HG02588 (cell line): ENCODE measurements at regions not wholly inside any gene's neighbourhood (a gene's known extent, or its start where the extent isn't known, plus 50 kb on each side); places are given as distances from the start of the nearest gene placed in this dataset.

Experiments
- ATAC-seq: cut with Tn5 transposase; IDR thresholded peaks from one replicate; pipeline ENCODE4 v1.9.1; 2021; ENCODE audit warnings: mild to moderate bottlenecking, moderate library complexity; ENCODE audit not compliant: unreplicated experiment

DNA sequence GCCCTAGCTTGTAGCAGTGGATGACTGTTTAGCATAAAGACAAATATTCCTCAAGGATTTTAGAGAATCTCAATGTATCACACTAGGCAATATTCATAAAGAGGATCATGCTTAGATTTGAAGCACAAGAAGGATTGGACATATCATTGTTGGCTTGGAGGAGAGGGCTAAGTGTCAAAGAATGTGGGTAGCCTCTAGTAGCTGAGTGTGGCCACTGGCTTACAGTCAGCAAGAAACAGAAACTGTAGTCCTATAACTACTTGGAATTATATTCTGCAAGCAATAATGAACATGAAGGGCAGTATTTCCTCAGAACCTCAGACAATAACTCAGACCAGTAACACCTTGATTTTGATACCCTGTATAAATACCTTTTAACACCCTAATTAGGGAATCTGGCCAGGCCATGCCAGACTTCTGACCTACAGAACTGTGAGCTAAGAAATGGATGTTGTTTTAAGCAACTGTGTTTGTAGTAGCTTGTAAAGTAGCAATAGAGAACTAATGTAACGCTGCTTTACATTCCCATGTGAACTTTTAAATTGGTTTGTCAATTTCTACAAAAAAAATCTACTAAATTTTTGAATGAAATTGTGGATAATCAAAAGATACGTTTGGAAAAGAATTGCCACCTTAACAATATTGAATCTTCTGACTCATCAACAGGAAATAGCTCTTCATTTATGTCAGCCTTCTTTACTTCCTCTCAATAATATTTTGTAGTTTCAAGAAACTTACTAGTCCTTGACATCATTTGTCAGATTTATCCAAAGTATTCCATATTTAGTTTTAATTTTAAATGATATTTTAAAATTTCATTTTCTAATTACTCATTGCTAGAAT, 65.2 kb upstream of the RSPO3 start:
- no peak for ATAC-seq

DNA sequence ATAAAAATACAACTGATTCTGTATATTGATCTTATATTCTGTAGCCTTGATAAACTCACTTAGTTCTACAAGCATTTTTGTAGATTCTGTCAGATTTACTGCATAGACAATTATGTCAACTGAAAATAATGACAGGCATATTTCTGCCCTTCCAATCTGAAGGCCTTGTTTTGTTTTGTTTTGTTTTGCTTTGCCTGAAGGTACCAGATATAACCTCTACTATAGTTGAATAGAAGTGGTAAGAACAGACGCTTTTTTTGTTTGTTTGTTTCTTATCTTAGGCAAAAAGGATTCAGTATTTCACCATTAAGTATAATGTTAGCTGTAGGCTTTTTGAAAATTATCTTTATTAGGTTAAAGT, 64.6 kb upstream of the RSPO3 start:
- ATAC-seq: no peak

DNA sequence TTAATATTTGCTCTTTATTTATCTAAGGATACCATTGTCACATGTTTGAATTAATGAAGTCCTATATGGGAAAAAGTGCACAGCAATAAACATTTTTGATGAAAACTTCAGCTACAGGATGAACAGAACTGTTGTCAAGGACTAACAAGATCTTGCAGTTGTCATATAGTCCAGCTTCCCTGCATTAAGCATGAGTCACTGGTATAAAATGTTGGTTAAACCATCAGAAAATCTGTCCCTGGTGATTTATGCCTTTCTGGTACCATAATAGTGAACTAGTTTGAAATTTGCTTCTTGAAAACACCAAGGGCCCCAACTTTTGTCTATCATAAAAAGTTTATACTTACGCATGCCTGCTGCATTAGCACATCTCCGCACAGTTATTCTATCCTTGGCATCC, 60.4 kb upstream of the RSPO3 start:
- ATAC-seq: no peak

DNA sequence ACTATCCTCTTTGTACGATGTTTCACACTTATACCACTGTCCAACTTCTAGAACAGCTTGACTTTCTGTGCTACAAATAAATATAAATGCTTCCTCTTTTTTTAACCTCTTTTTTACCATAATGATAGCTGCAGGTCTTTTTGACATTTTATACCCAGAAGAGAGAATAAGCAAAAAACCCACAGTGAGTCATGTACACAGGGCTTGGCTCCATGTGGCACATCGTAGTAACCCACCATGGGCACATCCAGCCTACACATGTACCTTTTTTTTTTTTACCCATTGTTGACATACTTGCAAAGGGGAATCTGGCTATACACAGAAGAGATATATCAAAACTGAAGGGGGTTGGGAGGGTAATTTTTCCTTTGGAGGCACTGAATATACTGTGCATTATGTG, 59.5 kb upstream of the RSPO3 start:
- ATAC-seq: no peak
